CD4-positive, alpha-beta T cell (primary cell): ENCODE measurements at regions not wholly inside any gene's neighbourhood (a gene's known extent, or its start where the extent isn't known, plus 50 kb on each side); places are given as distances from the start of the nearest gene placed in this dataset.

Experiments
- ATAC-seq: fragments of 200-7000 bp; cut with Tn5 transposase; one replicate; pipeline ENCODE4 v1.10.0; 2022; ENCODE audit warnings: mild to moderate bottlenecking; ENCODE audit not compliant: poor library complexity
- CTCF ChIA-PET: fragments of 350-600 bp; sonication (Branson Sonifier 250); formaldehyde crosslinking; loops from one replicate; lab custom pipeline; 2021; ENCODE audit warnings: antibody characterized with exemption, inconsistent platforms; lab: Charles Lee
- POLR2A ChIA-PET: fragments of 350-600 bp; sonication (Branson Sonifier 250); formaldehyde crosslinking; loops from one replicate; lab custom pipeline; 2021; ENCODE audit warnings: antibody characterized with exemption, inconsistent platforms; lab: Charles Lee
- DNase-seq, 14 experiments: peaks; one replicate each; pipeline ENCODE4 v3.0.0-alpha.2; 2013 to 2020; ENCODE audit warnings: mixed read lengths in 2 of 14
- H3K27ac ChIP-seq, 2 donors: one replicate each; pipeline versions ENCODE4 v1.5.1 to v1.7.0; 2013; ENCODE audit warnings: low read length in 2 of 2, low read depth in 1 of 2, mild to moderate bottlenecking in 1 of 2
- H3K27me3 ChIP-seq, 2 experiments: 1 replicate in 1 of 2; 2 replicates in 1 of 2; pipeline versions ENCODE4 v1.6.1 to v1.7.0; 2013; ENCODE audit warnings: low read length in 2 of 2, control low read depth in 1 of 2, mild to moderate bottlenecking in 1 of 2, moderate library complexity in 1 of 2; ENCODE audit not compliant: insufficient read depth in 2 of 2, control insufficient read depth in 1 of 2
- H3K36me3 ChIP-seq: one replicate; pipeline ENCODE4 v1.6.1; 2013; ENCODE audit warnings: low read length, control low read depth; ENCODE audit not compliant: insufficient read depth
- H3K4me1 ChIP-seq: one replicate; pipeline ENCODE4 v1.6.1; 2013; ENCODE audit warnings: low read length, control low read depth; ENCODE audit not compliant: insufficient read depth
- H3K4me3 ChIP-seq: one replicate; pipeline ENCODE4 v1.5.1; 2013; ENCODE audit warnings: mild to moderate bottlenecking, low read length, moderate library complexity
- H3K9me3 ChIP-seq, 2 experiments: 1 replicate in 1 of 2; 2 replicates in 1 of 2; pipeline versions ENCODE4 v1.6.1 to v1.7.0; 2013; ENCODE audit warnings: low read length in 2 of 2, mild to moderate bottlenecking in 2 of 2, control low read depth in 1 of 2, moderate library complexity in 1 of 2; ENCODE audit not compliant: control insufficient read depth in 1 of 2, insufficient read depth in 1 of 2
- H3K27ac Mint-ChIP-seq: one replicate; pipeline ENCODE4 v1.8.0; 2020; ENCODE audit warnings: mixed read lengths
- H3K27me3 Mint-ChIP-seq: one replicate; pipeline ENCODE4 v1.8.0; 2021; ENCODE audit warnings: mixed read lengths
- H3K36me3 Mint-ChIP-seq: one replicate; pipeline ENCODE4 v1.8.0; 2021; ENCODE audit warnings: low read depth, mixed read lengths
- H3K4me1 Mint-ChIP-seq: one replicate; pipeline ENCODE4 v1.8.0; 2021; ENCODE audit warnings: low read depth, mixed read lengths
- H3K4me3 Mint-ChIP-seq: one replicate; pipeline ENCODE4 v1.8.0; 2020; ENCODE audit warnings: mild to moderate bottlenecking, mixed read lengths
- H3K9me3 Mint-ChIP-seq: one replicate; pipeline ENCODE4 v1.8.0; 2020; ENCODE audit warnings: mixed read lengths
- intact Hi-C, 2 experiments: fragments of 100-400 bp; cut with DNase I in 1 of 2; cut with micrococcal nuclease in 1 of 2; formaldehyde crosslinking; loops; one replicate each; pipeline versions ENCODE4 v1.15.1 to v1.9.0; 2023 to 2025; cut with DNase I, micrococcal nuclease
- TF ChIP-seq, protein P1 (sequence below): fragments of 200-600 bp; IDR thresholded peaks from one replicate; pipeline ENCODE4 v1.8.0; 2022; ENCODE audit warnings: antibody characterized with exemption, mild to moderate bottlenecking

DNA sequence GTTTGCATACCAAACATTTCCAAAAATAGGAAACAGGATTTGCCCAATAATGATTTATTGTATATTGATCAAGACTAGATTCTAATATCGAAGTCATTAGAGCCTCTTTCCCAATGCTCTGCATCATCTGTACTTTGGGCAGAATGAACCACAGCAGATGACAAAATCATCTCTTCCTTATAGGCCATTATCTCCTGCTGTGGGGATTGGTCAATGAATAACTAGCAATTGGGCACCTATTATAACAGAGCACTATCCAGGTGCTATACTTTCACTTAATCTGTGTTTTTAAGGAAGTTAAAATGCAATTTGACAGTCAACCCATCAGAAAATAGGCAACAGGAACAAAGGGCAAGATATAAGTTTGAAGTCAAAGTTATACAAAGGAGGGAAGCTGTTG, 290.3 kb downstream of the AHR start:
- Mint-ChIP-seq H3K27ac (no peak overlapping the region), H3K36me3 (no peaks in the 10 kb centered on the region), H3K27me3 (peaks cover 7% of the 10 kb centered on the region), H3K4me1 (no peaks in the 10 kb centered on the region), H3K9me3 (no peaks in the 10 kb centered on the region), H3K4me3 (no peak overlapping the region)
- Histone ChIP-seq H3K27ac (no peak overlapping the region), H3K4me1 (no peaks in the 10 kb centered on the region), H3K27me3 (no peaks in the 10 kb centered on the region), H3K4me3 (no peak overlapping the region), H3K36me3 (no peaks in the 10 kb centered on the region), H3K9me3 (no peaks in the 10 kb centered on the region)
- POLR2A ChIA-PET: no interaction called here
- intact Hi-C loops: no loop called here
- ATAC-seq (no peak), DNase-seq (no peak)
- CTCF ChIA-PET: no interaction called here
- TF ChIP-seq, protein P1, sequence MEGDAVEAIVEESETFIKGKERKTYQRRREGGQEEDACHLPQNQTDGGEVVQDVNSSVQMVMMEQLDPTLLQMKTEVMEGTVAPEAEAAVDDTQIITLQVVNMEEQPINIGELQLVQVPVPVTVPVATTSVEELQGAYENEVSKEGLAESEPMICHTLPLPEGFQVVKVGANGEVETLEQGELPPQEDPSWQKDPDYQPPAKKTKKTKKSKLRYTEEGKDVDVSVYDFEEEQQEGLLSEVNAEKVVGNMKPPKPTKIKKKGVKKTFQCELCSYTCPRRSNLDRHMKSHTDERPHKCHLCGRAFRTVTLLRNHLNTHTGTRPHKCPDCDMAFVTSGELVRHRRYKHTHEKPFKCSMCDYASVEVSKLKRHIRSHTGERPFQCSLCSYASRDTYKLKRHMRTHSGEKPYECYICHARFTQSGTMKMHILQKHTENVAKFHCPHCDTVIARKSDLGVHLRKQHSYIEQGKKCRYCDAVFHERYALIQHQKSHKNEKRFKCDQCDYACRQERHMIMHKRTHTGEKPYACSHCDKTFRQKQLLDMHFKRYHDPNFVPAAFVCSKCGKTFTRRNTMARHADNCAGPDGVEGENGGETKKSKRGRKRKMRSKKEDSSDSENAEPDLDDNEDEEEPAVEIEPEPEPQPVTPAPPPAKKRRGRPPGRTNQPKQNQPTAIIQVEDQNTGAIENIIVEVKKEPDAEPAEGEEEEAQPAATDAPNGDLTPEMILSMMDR: no peak

DNA sequence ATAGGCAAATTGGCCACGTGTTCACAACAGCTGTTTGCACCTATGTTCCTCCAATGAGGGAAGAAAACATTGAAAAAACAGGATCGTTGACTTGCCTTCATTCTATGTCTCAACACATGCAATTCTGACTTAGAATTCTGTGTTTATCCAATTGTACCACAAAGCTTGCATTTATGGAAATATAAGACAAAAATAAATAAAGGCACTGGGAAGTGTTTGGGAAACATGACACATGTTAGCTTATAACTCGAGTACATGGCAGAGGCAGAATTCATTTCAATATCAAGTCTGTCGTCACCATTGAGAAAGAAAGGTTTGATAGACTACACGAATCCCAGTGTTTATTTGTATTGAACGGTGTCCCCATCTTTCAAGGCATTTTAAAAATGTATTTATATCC, 291.2 kb downstream of the AHR start:
- H3K9me3 Mint-ChIP-seq: no peaks in the 10 kb centered on the region
- no peak overlapping the region for H3K4me3 Mint-ChIP-seq
- Histone ChIP-seq H3K36me3 (no peaks in the 10 kb centered on the region), H3K27ac (no peak overlapping the region), H3K27me3 (no peaks in the 10 kb centered on the region), H3K4me1 (no peaks in the 10 kb centered on the region), H3K4me3 (no peak overlapping the region), H3K9me3 (no peaks in the 10 kb centered on the region)
- DNase-seq (no peak), ATAC-seq (no peak)
- TF ChIP-seq, protein P1: no peak
- no peaks in the 10 kb centered on the region for H3K4me1 Mint-ChIP-seq
- POLR2A ChIA-PET: no interaction called here
- H3K27ac Mint-ChIP-seq: no peak overlapping the region
- CTCF ChIA-PET: interaction anchor here (1.0 kb wide), 1 partner anchor 9 kb away, joined by 3 read pairs; no protein-coding TSS in a partner anchor
- intact Hi-C loops: no loop called here
- H3K27me3 Mint-ChIP-seq: peaks cover 7% of the 10 kb centered on the region
- no peaks in the 10 kb centered on the region for H3K36me3 Mint-ChIP-seq

DNA sequence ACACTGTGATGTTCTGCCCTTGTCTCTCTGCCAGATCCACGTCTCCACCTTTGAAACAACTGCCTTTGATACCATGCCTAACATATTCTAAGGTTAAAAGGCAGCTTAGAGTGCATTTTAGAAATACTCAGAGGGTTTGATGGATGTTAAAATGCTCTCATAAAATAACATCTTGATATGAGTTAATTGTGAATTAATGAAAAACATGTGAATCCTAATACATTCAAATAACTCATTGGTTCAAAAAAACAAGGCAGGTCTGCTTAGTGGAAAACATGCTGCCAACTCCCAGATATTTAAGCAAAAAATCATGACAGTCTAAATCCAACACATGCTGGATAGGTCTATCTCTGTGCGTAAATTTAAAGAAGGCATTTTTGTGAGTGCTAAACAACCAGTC, 291.8 kb downstream of the AHR start:
- Mint-ChIP-seq H3K36me3 (no peaks in the 10 kb centered on the region), H3K4me1 (no peaks in the 10 kb centered on the region), H3K27ac (no peak overlapping the region), H3K4me3 (no peak overlapping the region), H3K9me3 (no peaks in the 10 kb centered on the region), H3K27me3 (peaks cover 7% of the 10 kb centered on the region)
- Histone ChIP-seq H3K36me3 (no peaks in the 10 kb centered on the region), H3K4me1 (no peaks in the 10 kb centered on the region), H3K4me3 (no peak overlapping the region), H3K27ac (no peak overlapping the region), H3K27me3 (no peaks in the 10 kb centered on the region), H3K9me3 (no peaks in the 10 kb centered on the region)
- ChIA-PET CTCF (interaction anchor here (1.0 kb wide), 1 partner anchor 8 kb away, joined by 3 read pairs; no protein-coding TSS in a partner anchor), POLR2A (no interaction called here)
- TF ChIP-seq, protein P1: no peak
- intact Hi-C loops: no loop called here
- ATAC-seq (no peak), DNase-seq (no peak)
